Activated CD4-positive, alpha-beta T cell treated with anti-CD3 and anti-CD28 coated beads, Interleukin-2, amount 10 ng/mL, durations not matched to agents 7 days and 5 days (primary cell): ENCODE measurements at regions not wholly inside any gene's neighbourhood (a gene's known extent, or its start where the extent isn't known, plus 50 kb on each side); places are given as distances from the start of the nearest gene placed in this dataset.

ENCODE experiments used
- CTCF ChIA-PET: fragments of 350-600 bp; sonication (Branson Sonifier 250); formaldehyde crosslinking; loops from one replicate; lab custom pipeline; 2021; ENCODE audit warnings: antibody characterized with exemption; lab: Charles Lee
- POLR2A ChIA-PET: fragments of 350-600 bp; sonication (Branson Sonifier 250); formaldehyde crosslinking; loops from one replicate; lab custom pipeline; 2021; ENCODE audit warnings: antibody characterized with exemption; lab: Charles Lee
- DNase-seq: peaks from one replicate; pipeline ENCODE4 v3.0.0-alpha.2; 2020
- H3K27ac Mint-ChIP-seq: one replicate; pipeline ENCODE4 v1.8.0; 2021; ENCODE audit warnings: mild to moderate bottlenecking, moderate library complexity, mixed read lengths
- H3K27me3 Mint-ChIP-seq: one replicate; pipeline ENCODE4 v1.8.0; 2021; ENCODE audit warnings: mixed read lengths
- H3K36me3 Mint-ChIP-seq: one replicate; pipeline ENCODE4 v1.8.0; 2021; ENCODE audit warnings: low read depth, mixed read lengths
- H3K4me1 Mint-ChIP-seq: one replicate; pipeline ENCODE4 v1.8.0; 2021; ENCODE audit warnings: mixed read lengths
- H3K4me3 Mint-ChIP-seq: one replicate; pipeline ENCODE4 v1.8.0; 2021; ENCODE audit warnings: mild to moderate bottlenecking, moderate library complexity, mixed read lengths
- H3K9me3 Mint-ChIP-seq: one replicate; pipeline ENCODE4 v1.8.0; 2021; ENCODE audit warnings: mixed read lengths

DNA sequence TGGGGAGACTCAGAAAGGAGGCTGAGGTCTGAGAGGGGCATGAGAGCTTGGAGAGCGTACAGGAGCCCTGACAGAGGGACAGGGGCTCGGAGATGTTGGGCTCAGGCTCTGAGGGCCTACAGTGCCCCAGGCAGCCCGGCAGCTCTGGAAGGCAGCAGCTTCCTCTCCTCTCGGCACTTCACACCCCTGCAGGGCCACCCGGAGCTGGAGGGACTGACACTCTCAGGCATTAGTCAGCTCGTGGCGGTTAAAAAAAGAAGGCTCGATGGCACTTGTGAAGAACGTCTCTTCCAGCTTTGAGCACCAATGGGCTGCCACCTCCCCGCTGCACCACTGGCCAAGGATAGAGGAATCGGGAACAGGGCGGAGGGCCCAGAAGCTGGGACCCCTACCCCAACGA lies 62.6 kb upstream of the SIRPA start:
- Mint-ChIP-seq H3K27ac (no peak overlapping the region), H3K27me3 (peaks cover 4% of the 10 kb centered on the region), H3K36me3 (no peaks in the 10 kb centered on the region), H3K4me3 (no peak overlapping the region), H3K4me1 (no peaks in the 10 kb centered on the region), H3K9me3 (no peaks in the 10 kb centered on the region)
- no peak for DNase-seq
- ChIA-PET POLR2A (no interaction called here), CTCF (interaction anchor here (0.5 kb wide), 1 partner anchor 452 kb away, joined by 3 read pairs; no protein-coding TSS in a partner anchor)

GRCh38 chr20:1831606-1832005 lies 63.6 kb upstream of the SIRPA start:
- H3K4me3 Mint-ChIP-seq: no peak overlapping the region
- no peaks in the 10 kb centered on the region for H3K4me1 Mint-ChIP-seq
- peaks cover 8% of the 10 kb centered on the region for H3K27me3 Mint-ChIP-seq
- H3K9me3 Mint-ChIP-seq: no peaks in the 10 kb centered on the region
- POLR2A ChIA-PET: no interaction called here
- no peak for DNase-seq
- no peak overlapping the region for H3K27ac Mint-ChIP-seq
- CTCF ChIA-PET: no interaction called here
- H3K36me3 Mint-ChIP-seq: no peaks in the 10 kb centered on the region

DNA sequence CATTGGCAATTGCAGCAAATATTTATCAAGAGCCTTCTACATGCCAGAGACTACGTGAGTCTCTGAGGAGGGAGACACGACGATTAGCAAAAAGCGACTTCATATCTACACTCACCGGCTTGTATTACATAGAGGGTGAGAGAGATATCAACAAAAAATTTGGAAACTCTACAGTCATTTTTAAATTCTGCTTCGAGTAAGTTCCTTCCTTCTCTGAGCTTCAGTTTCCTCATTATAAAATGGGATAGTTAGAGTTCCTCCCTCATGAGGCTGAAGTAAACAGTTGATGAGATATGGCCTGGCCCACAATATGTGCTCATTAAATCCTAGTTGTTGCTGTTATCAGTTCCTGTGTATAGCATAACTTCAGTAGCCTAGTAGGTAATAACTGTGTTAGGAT lies 64.1 kb upstream of the SIRPA start:
- Mint-ChIP-seq H3K4me3 (no peak overlapping the region), H3K27me3 (peaks cover 8% of the 10 kb centered on the region), H3K36me3 (no peaks in the 10 kb centered on the region), H3K9me3 (no peaks in the 10 kb centered on the region), H3K27ac (no peak overlapping the region), H3K4me1 (no peaks in the 10 kb centered on the region)
- POLR2A ChIA-PET: no interaction called here
- DNase-seq: no peak
- CTCF ChIA-PET: no interaction called here

- no peaks in the 10 kb centered on the region for H3K9me3 Mint-ChIP-seq
- CTCF ChIA-PET: no interaction called here
- no peak for DNase-seq
- POLR2A ChIA-PET: no interaction called here
- no peak overlapping the region for H3K4me3 Mint-ChIP-seq
- H3K27me3 Mint-ChIP-seq: peaks cover 8% of the 10 kb centered on the region
- no peaks in the 10 kb centered on the region for H3K36me3 Mint-ChIP-seq
- H3K27ac Mint-ChIP-seq: no peak overlapping the region
- H3K4me1 Mint-ChIP-seq: no peaks in the 10 kb centered on the region
These were observed 65.0 kb upstream of the SIRPA start for GRCh38 chr20:1830240-1830639.

- Mint-ChIP-seq H3K4me3 (no peak overlapping the region), H3K27me3 (peaks cover 8% of the 10 kb centered on the region), H3K4me1 (no peaks in the 10 kb centered on the region), H3K36me3 (no peaks in the 10 kb centered on the region), H3K9me3 (no peaks in the 10 kb centered on the region), H3K27ac (peak overlapping the region; percentile 12)
- DNase-seq: no peak
- POLR2A ChIA-PET: no interaction called here
- CTCF ChIA-PET: interaction anchor here (0.6 kb wide), 1 partner anchor 16 kb away, joined by 3 read pairs; no protein-coding TSS in a partner anchor
These were observed 65.7 kb upstream of the SIRPA start for GRCh38 chr20:1829531-1829930.

- DNase-seq: no peak
- peaks cover 8% of the 10 kb centered on the region for H3K27me3 Mint-ChIP-seq
- no peaks in the 10 kb centered on the region for H3K4me1 Mint-ChIP-seq
- H3K27ac Mint-ChIP-seq: no peak overlapping the region
- H3K4me3 Mint-ChIP-seq: no peak overlapping the region
- CTCF ChIA-PET: interaction anchor here (0.6 kb wide), 1 partner anchor 15 kb away, joined by 3 read pairs; no protein-coding TSS in a partner anchor
- POLR2A ChIA-PET: no interaction called here
- H3K36me3 Mint-ChIP-seq: no peaks in the 10 kb centered on the region
- peaks cover 3% of the 10 kb centered on the region for H3K9me3 Mint-ChIP-seq
These were observed 66.4 kb upstream of the SIRPA start for GRCh38 chr20:1828786-1829131.

DNA sequence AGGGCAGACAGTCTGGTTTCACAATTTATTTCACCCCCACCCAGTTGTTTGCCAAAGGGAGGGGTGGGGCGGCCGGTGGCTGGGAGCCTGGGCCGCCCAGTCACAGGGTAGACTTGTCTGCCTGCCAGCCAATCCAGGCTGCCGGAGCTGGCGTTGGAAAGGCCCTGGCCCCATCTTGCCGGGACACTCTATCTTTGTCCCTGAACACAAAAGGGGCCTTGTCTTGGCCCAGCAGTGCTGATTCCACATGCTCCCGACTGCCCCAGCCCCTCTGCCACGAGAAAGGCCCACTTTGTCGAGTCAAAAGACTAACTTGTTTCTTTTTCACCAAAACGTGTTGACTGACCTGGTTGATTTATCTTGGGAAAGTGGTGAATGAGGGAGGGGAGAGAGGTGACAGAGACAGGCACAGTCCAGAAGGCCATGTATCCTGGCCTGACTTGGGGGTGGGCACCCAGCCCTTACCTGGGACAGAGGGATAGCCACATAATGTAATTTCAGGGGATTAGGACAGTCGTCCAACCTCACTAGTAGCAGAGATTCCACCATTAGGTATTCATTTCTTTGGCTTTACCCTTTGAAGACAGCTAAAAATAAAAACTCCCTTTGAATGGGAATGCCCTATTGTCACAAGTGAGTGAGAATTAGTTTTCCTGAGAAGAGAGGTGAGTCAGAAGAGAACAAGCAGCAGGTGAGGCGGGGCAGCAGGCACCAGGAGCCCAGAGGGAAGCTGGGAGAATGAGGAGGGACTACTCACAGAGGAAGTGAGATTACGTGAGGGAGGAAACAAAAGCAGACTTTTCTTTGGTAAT lies 67.0 kb upstream of the SIRPA start:
- Mint-ChIP-seq H3K9me3 (peaks cover 6% of the 10 kb centered on the region), H3K27ac (no peak overlapping the region), H3K27me3 (peaks cover 8% of the 10 kb centered on the region), H3K4me3 (no peak overlapping the region), H3K36me3 (no peaks in the 10 kb centered on the region), H3K4me1 (no peaks in the 10 kb centered on the region)
- CTCF ChIA-PET: no interaction called here
- POLR2A ChIA-PET: no interaction called here
- DNase-seq: no peak

DNA sequence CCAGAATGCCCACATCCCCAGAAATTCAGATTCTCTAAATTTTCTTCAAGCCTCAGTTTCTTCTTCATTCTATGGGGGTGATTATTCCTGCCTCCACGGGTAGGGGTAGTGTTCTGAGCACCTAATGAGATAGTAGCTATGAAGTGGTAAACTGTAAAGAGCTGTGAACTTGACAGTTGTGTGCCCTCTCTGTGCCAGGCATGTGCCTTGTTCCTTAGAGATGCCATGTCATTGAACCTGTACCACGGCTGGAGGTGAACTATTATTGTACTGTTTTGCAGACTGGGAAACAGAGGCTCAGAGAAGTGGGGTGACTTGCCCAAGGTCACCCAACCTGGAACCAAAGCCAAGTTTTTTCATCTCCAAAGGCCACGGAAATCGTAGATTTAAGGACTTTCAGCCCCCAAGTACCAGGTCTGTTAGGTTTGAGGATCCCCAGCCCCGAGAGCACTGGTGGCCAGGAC lies 67.7 kb upstream of the SIRPA start:
- H3K9me3 Mint-ChIP-seq: peaks cover 11% of the 10 kb centered on the region
- H3K27me3 Mint-ChIP-seq: peaks cover 8% of the 10 kb centered on the region
- no peaks in the 10 kb centered on the region for H3K36me3 Mint-ChIP-seq
- DNase-seq: no peak
- CTCF ChIA-PET: no interaction called here
- H3K4me3 Mint-ChIP-seq: no peak overlapping the region
- POLR2A ChIA-PET: no interaction called here
- H3K4me1 Mint-ChIP-seq: no peaks in the 10 kb centered on the region
- H3K27ac Mint-ChIP-seq: no peak overlapping the region

- POLR2A ChIA-PET: no interaction called here
- Mint-ChIP-seq H3K27ac (no peak overlapping the region), H3K9me3 (peaks cover 21% of the 10 kb centered on the region), H3K27me3 (peaks cover 11% of the 10 kb centered on the region), H3K4me3 (no peak overlapping the region), H3K36me3 (peaks cover 2% of the 10 kb centered on the region), H3K4me1 (no peaks in the 10 kb centered on the region)
- CTCF ChIA-PET: no interaction called here
- DNase-seq: no peak
These were observed 69.2 kb upstream of the SIRPA start for GRCh38 chr20:1825938-1826445.

DNA sequence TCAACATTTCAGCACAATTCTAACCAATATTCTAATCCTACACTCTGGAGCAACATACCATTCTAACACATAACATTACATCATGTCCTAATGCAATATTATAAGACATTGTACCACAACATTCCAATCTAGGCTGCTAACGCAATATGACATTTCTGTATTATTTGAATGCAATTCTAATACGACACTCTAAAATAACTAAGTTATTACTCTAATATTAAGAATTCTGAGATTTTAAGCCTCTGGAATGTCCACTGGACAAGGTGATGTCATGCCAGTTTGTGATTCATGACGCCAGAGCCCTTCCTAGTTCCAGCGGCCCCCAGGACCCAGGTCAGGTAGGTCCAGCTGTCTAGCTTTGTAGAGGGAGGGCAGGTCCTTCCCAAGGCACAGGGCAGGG lies 69.7 kb upstream of the SIRPA start:
- Mint-ChIP-seq H3K9me3 (peaks cover 21% of the 10 kb centered on the region), H3K27me3 (peaks cover 11% of the 10 kb centered on the region), H3K4me1 (no peaks in the 10 kb centered on the region), H3K36me3 (peaks cover 2% of the 10 kb centered on the region), H3K27ac (no peak overlapping the region), H3K4me3 (no peak overlapping the region)
- ChIA-PET POLR2A (no interaction called here), CTCF (no interaction called here)
- no peak for DNase-seq

DNA sequence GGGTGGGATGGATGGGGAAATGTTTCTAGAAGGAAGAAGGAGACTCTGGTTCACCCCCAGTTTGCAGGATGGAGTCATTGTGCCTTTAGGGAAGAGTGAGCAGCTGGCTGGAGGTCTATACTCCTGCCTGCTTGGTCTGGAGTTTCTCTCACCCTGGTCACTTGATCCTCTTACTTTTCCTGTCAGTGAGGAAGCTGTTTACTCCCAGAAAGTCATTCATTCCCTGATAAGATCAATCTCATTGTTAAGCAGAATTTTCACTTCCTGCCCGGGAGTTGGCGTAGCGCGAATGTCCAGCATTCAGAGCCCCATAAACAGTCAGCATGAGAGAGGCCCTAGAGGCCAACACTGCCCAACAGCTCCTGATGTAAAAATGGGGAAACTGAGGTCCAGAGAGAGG lies 70.4 kb upstream of the SIRPA start:
- ChIA-PET POLR2A (no interaction called here), CTCF (no interaction called here)
- Mint-ChIP-seq H3K36me3 (peaks cover 2% of the 10 kb centered on the region), H3K9me3 (peaks cover 21% of the 10 kb centered on the region), H3K27ac (no peak overlapping the region), H3K4me1 (no peaks in the 10 kb centered on the region), H3K4me3 (no peak overlapping the region), H3K27me3 (peaks cover 11% of the 10 kb centered on the region)
- no peak for DNase-seq

GRCh38 chr20:1824181-1824580 lies 71.0 kb upstream of the SIRPA start:
- DNase-seq: no peak
- no peak overlapping the region for H3K4me3 Mint-ChIP-seq
- POLR2A ChIA-PET: no interaction called here
- no peaks in the 10 kb centered on the region for H3K4me1 Mint-ChIP-seq
- CTCF ChIA-PET: no interaction called here
- H3K36me3 Mint-ChIP-seq: peaks cover 2% of the 10 kb centered on the region
- H3K27ac Mint-ChIP-seq: no peak overlapping the region
- H3K9me3 Mint-ChIP-seq: peaks cover 21% of the 10 kb centered on the region
- H3K27me3 Mint-ChIP-seq: peaks cover 11% of the 10 kb centered on the region

GRCh38 chr20:1823450-1823844 lies 71.8 kb upstream of the SIRPA start:
- H3K27me3 Mint-ChIP-seq: peaks cover 16% of the 10 kb centered on the region
- H3K4me3 Mint-ChIP-seq: no peak overlapping the region
- H3K36me3 Mint-ChIP-seq: peaks cover 2% of the 10 kb centered on the region
- ChIA-PET POLR2A (no interaction called here), CTCF (no interaction called here)
- DNase-seq: no peak
- H3K9me3 Mint-ChIP-seq: peaks cover 21% of the 10 kb centered on the region
- no peak overlapping the region for H3K27ac Mint-ChIP-seq
- no peaks in the 10 kb centered on the region for H3K4me1 Mint-ChIP-seq
